Uterus (tissue), 2 donors: ENCODE measurements at regions not wholly inside any gene's neighbourhood (a gene's known extent, or its start where the extent isn't known, plus 50 kb on each side); places are given as distances from the start of the nearest gene placed in this dataset.

Source experiments
- CTCF ChIP-seq, 4 experiments: fragments of 200-600 bp in 2 of 4; fragments of 450-650 bp in 2 of 4; sonication (generic) in 2 of 4; IDR thresholded peaks; one replicate each; pipeline ENCODE4 v1.5.1; 2016 to 2019; ENCODE audit warnings: antibody characterized with exemption in 4 of 4, mild to moderate bottlenecking in 2 of 4, moderate library complexity in 1 of 4
- POLR2A ChIP-seq, 2 donors: fragments of 450-650 bp; IDR thresholded peaks; one replicate each; pipeline ENCODE4 v1.6.1; 2016; ENCODE audit warnings: antibody characterized with exemption in 2 of 2, mild to moderate bottlenecking in 1 of 2, moderate library complexity in 1 of 2

- TF ChIP-seq CTCF (IDR thresholded peaks at IDR 0.05) (no peak), POLR2A (IDR thresholded peaks at IDR 0.05) (no peak)
These were observed 72.9 kb downstream of the HDGFL1 start for GRCh38 chr6:22642254-22642653.
